ENCODE measurements at regions not wholly inside any gene's neighbourhood (a gene's known extent, or its start where the extent isn't known, plus 50 kb on each side); places are given as distances from the start of the nearest gene placed in this dataset.
A peak's percentile ranks its signal among the peaks of the same experiment; 100 is the strongest.

DNA sequence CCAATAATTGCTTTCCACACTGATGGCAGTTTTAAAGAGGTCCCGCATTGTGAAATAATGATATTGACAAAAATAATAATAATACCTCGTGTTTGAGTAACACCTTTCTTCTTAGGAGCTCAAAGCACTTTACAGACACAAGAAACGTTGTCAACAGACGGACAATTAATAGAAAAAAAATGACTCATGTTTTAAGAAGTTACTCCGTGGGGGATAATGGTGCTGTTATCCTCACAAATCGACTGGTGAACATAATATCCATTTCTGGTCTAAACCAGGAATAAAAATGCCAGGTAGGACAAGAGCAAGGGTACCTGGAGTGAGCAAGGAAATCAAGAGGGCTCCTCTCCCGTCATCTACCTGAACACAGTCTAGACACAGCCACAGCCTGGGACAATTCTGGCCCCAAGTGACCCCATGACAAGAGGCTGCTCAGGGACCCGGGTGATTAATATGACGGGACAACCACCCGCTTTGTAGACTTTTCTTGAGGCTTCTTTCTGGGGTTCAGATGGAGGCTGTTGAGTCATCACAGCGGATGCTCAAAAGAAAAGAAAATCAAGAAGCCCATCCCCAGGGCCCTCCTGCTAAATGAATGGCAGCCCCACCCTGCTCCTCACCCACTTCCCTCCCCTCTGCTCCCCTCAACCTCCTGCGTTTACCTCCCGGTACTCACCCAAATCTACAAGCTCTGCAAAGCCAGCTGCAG, 146.2 kb upstream of the IRF2BP2 start:
- DNase-seq (ENCODE audit: low spot score) = peak; percentile 13

DNA sequence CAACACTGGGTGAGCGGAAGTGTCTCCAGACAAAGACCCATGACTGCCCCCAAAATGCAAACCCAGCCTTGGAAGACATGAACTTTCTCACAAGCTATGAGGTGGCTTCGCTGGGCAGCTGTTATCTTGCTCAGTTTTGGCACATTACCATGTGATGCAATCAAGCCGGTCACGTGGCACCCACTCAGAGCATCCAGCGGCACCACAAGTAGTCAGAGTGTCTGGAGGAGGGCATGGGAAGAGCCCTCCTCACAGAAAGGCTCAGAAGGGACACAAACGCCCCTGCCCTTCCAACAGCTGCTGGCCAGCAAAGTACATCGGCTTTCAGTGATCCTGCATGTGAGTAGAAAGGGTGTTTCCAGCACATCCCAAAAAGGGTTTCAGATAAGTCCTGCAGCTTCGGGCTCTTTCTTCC, 145.5 kb upstream of the IRF2BP2 start:
- peak; percentile 84 for DNase-seq (ENCODE audit: low spot score)

- no peak for DNase-seq (ENCODE audit: low spot score)
Observed at GRCh38 chr1:234753979-234754378, 144.0 kb upstream of the IRF2BP2 start.

DNA sequence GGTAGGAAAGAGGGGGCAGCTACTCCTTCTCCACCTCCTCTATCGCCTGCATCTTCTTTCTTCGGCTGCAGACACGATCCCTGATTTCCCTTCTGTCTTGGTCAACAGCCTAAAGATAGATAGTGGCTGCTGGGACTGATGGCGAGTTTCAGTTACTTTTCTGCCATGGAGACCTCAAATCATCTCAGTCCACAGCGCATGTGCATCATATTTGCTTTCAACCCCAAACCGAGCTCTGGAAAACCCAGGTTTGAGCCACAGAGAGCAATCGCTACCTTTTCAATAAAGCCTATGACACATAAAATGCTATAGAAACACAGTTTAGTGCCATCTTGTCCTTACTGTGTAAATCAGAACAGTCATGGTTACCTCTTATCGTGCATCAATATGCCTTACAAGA, 142.9 kb upstream of the IRF2BP2 start:
- no peak for DNase-seq (ENCODE audit: low spot score)

- no peak for DNase-seq (ENCODE audit: low spot score)
Observed at GRCh38 chr1:234751678-234752077, 141.7 kb upstream of the IRF2BP2 start.

GRCh38 chr1:234750922-234751627, 141.1 kb upstream of the IRF2BP2 start:
- DNase-seq (ENCODE audit: low spot score) = no peak

DNA sequence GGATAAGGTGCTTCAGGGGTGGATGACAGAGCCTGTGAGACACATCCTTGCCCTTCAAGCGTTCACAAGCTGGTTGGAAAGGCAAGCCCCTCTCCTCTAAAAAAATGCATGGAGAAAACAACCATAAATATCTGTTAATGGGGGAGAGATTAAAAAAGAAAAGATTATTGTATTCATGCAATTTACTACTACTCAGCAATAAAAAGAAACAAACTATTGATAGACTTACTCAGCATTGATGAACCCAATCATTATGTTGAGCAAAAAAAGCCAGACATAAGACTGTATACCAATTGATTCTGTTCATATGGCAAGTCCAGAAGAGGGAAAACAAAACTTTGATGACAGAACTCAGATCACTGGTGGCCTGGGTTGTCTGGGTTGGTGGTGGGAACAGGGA, 138.7 kb upstream of the IRF2BP2 start:
- no peak for DNase-seq (ENCODE audit: low spot score)

DNA sequence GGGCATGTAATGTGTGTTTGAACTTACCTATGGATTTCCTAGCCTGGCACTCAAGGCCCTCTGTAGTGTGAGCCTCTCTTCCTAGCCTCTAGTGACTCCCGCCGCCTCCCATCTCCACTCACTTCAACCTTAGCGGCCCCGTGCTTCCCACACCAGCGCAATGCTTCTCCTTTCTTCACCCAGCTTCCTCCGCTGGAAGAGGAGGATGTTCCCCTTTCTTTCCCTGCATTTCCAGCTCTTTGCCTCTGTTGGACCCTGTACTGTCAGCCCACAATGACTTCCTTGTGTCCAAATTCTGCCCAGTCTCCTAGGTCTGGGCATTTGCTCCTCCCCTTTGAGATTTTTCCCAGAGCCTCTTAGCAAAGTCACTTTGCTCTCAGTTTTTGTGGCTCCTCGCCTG, 138.1 kb upstream of the IRF2BP2 start:
- DNase-seq (ENCODE audit: low spot score) = no peak

DNA sequence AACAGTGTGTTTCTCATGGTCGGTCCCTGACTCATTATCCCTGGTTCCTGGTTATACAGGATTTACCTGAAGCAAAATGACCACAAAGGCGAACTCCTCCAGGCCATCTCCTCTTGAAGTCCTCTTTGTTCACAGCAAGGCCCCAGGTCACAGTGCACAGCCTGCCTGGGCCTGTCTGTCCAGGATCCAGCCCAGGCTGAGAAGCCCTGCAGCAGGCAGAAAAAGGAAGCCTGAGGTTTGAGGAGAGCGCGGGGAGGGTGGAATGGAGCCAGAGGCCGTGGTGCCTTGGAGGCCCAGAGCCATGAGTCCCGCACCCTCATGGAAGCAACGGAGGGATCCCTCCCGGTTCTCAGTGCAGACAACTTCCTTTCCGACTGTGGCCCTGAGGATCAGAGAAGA, 136.8 kb upstream of the IRF2BP2 start:
- no peak for DNase-seq (ENCODE audit: low spot score)

- peak; percentile 39 for DNase-seq (ENCODE audit: low spot score)
Observed at GRCh38 chr1:234745844-234746797, 136.1 kb upstream of the IRF2BP2 start.

- DNase-seq (ENCODE audit: low spot score) = no peak
Observed at GRCh38 chr1:234745276-234745675, 135.3 kb upstream of the IRF2BP2 start.

- DNase-seq (ENCODE audit: low spot score) = peak; percentile 38
Observed at GRCh38 chr1:234743791-234744611, 134.0 kb upstream of the IRF2BP2 start.

GRCh38 chr1:234742622-234743021, 132.6 kb upstream of the IRF2BP2 start:
- DNase-seq (ENCODE audit: low spot score) = no peak

DNA sequence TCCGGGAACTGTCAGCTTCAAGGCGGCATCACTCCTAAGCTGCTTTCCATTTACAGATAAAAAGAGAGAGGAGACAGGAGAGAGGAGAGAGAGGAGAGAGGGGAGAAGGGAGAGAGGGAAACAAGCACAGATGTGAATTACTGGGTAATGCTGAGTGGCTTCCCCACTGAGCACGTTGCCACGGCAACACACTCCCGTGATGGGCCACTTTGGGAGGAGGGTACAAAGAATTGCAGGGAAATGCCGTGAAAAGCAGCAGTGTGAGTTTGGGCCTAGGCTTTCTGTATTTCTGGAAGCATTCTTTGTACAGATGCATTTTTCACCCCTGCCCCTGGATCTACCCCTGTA, 128.0 kb upstream of the IRF2BP2 start:
- no peak for DNase-seq (ENCODE audit: low spot score)

DNA sequence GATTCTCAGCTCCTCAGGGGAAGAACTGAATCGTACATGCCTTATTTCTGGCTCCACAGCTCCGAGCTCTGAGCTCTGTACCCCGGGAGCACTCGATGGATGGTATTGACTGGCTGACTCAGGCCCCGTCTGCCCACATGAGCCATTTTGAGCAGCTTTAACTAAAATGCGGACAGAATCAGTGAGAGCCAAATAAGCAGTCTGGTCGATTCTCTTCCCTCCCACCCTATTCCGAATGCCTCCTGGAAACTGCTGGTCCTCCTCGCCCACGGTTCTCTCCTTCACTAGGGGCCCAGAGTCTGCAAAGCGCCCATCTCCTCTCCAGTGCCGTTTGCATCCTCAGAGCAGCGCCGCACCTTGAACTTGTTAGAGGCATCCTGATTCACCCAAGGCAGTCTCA, 125.9 kb upstream of the IRF2BP2 start:
- DNase-seq (ENCODE audit: low spot score) = no peak

- DNase-seq (ENCODE audit: low spot score) = no peak
Observed at GRCh38 chr1:234735476-234735875, 125.5 kb upstream of the IRF2BP2 start.

DNA sequence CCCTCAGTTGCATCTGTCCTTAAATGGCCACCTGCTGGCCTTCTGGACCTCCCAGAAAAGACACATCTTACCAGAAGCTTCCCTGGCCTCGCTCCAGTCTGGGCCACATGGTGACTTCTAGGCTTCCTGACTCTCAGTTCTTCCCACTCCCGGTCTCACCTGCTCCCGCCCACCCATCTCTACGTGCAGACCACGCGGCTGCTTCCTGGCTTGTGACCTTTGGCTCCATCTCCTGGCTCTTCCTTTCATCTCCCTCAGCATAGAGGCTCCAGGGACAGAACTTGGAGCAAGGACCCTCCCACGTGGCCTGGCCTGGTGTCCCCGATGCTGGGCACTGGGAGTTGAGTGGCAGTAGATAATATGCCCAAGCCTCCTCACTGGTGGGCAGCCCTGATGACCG, 124.9 kb upstream of the IRF2BP2 start:
- no peak for DNase-seq (ENCODE audit: low spot score)

DNA sequence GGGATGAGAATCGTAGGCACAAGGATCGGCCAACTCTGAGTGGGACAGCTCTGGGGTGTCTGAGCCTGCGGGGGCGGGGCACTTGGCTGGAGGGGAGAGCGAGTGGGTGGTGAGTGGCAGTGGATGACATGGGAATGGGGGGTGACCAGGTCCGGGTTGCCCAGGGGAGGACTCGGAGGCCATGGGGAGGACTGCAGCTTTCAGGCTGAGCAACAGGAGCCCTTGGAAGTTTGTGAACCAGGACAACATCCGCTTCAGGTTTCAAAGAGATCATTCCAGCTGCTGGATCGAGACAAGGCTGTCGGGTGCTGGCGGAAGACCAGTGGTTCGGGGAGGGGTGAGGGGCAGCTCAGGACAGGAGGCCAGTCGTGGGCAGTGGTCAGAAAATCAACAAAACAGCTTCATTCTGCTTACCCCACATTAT, 124.4 kb upstream of the IRF2BP2 start:
- DNase-seq (ENCODE audit: low spot score) = no peak

DNA sequence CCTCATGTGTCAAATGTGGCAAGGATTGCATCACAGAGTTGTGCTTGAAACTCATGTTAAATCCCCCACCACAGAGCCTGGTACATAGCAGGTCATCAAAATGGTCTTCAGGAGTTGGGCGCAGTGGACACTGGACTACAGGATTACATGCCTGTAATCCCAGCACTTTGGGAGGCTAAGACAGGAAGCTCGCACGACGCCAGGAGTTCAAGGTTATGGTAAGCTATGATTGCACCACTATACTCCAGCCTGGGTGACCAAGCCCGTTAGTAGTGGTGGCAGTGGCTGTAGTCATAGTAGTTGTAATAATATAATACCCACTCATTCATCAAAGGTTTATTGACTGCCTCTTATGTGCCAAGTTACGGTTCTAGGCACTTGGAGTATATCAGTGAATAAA, 123.4 kb upstream of the IRF2BP2 start:
- DNase-seq (ENCODE audit: low spot score) = no peak

DNA sequence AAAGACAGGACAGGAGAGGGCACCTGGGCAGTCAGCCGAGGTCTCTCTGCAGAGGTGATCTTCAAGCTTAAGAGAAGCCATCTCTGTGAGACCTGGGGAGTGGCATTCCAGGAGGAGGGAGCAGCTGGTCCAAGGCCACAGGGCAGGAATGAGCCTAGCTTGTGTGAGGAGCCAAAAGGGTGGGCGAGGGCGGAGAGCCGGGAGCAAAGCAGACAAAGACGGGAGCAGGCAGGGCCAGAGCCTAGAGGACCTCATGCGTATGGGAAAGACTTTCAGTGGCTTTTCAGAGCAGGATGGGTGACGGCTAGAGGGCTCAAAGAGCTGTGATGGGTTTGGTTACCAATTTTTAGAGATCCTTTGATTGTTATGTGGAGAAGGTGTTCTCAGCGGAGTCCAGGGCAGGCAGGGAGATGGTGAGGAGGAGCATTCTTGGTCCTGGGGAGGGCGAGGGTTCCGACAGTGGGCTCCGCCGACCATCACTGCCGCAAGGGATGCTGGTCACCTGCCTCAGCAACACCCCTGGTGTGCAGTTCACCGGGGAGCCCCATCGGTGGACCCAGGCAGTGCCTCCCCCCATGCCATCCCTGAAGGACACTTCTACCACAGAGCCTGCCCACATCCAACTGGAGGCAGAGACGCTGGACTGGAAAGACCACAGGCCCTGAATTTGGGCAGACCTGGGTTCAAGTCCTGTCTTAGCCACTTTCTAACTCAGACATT, 122.9 kb upstream of the IRF2BP2 start:
- no peak for DNase-seq (ENCODE audit: low spot score)

- DNase-seq (ENCODE audit: low spot score) = no peak
Observed at GRCh38 chr1:234732260-234732659, 122.3 kb upstream of the IRF2BP2 start.

Data from AG08395 (cell line).